H1 (cell line): ENCODE measurements at regions not wholly inside any gene's neighbourhood (a gene's known extent, or its start where the extent isn't known, plus 50 kb on each side); places are given as distances from the start of the nearest gene placed in this dataset.

Experiments used
- SAP30 ChIP-seq: fragments of 300-600 bp; sonication (generic); IDR thresholded peaks from 2 replicates; pipeline ENCODE4 v1.7.1; 2012; ENCODE audit warnings: low read length, moderate library complexity, mild to moderate bottlenecking, inconsistent platforms; ENCODE audit not compliant: insufficient read depth, insufficient replicate concordance
- TF ChIP-seq, protein P1 (sequence below), 3 experiments: IDR thresholded peaks; 1 replicate in 2 of 3; 2 replicates in 1 of 3; pipeline versions ENCODE4 v1.5.1 to v1.6.1; 2011; ENCODE audit warnings: low read length in 3 of 3, mild to moderate bottlenecking in 3 of 3, inconsistent platforms in 2 of 3, low read depth in 1 of 3, moderate library complexity in 1 of 3; ENCODE audit not compliant: insufficient read depth in 1 of 3; ENCODE audit errors: control extremely low read depth in 1 of 3

- no peak for TF ChIP-seq SAP30
- TF ChIP-seq, protein P1, sequence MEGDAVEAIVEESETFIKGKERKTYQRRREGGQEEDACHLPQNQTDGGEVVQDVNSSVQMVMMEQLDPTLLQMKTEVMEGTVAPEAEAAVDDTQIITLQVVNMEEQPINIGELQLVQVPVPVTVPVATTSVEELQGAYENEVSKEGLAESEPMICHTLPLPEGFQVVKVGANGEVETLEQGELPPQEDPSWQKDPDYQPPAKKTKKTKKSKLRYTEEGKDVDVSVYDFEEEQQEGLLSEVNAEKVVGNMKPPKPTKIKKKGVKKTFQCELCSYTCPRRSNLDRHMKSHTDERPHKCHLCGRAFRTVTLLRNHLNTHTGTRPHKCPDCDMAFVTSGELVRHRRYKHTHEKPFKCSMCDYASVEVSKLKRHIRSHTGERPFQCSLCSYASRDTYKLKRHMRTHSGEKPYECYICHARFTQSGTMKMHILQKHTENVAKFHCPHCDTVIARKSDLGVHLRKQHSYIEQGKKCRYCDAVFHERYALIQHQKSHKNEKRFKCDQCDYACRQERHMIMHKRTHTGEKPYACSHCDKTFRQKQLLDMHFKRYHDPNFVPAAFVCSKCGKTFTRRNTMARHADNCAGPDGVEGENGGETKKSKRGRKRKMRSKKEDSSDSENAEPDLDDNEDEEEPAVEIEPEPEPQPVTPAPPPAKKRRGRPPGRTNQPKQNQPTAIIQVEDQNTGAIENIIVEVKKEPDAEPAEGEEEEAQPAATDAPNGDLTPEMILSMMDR (IDR thresholded peaks at IDR 0.05; ENCODE audit: control extremely low read depth in 1 of 3, insufficient read depth in 1 of 3, low read depth in 1 of 3, low read length in 3 of 3) = no peak
These were observed 307.5 kb upstream of the ZC3H12C start for GRCh38 chr11:109785714-109786113.
